T-cell (primary cell): ENCODE measurements at regions not wholly inside any gene's neighbourhood (a gene's known extent, or its start where the extent isn't known, plus 50 kb on each side); places are given as distances from the start of the nearest gene placed in this dataset.

Experiments used
- ATAC-seq, 4 experiments: fragments of 200-7000 bp in 3 of 4; fragments of 150-1000 bp in 1 of 4; cut with Tn5 transposase; replicated peaks in 1 of 4; 1 replicate in 3 of 4; 2 replicates in 1 of 4; pipeline ENCODE4 v1.10.0; 2021; ENCODE audit warnings: moderate library complexity in 3 of 4, mild to moderate bottlenecking in 2 of 4, moderate number of reproducible peaks in 1 of 4
- CTCF ChIA-PET, 2 donors: fragments of 300-600 bp; sonication (Branson Sonifier 250); formaldehyde crosslinking; loops; one replicate each; lab custom pipeline; 2022; ENCODE audit warnings: antibody characterized with exemption in 2 of 2; lab: Charles Lee
- POLR2A ChIA-PET, 2 donors: fragments of 300-600 bp; sonication (Branson Sonifier 250); formaldehyde crosslinking; loops; one replicate each; lab custom pipeline; 2022; ENCODE audit warnings: antibody characterized with exemption in 2 of 2; lab: Charles Lee
- DNase-seq, 35 experiments: peaks; one replicate each; pipeline versions ENCODE4 v3.0.0 to v3.0.0-alpha.2; 2013 to 2023
- H3K27ac ChIP-seq: one replicate; pipeline ENCODE4 v1.5.1; 2013; ENCODE audit warnings: low read length
- H3K27me3 ChIP-seq, 2 experiments: replicated peaks in 1 of 2; 1 replicate in 1 of 2; 2 replicates in 1 of 2; pipeline versions ENCODE4 v1.6.1 to v1.7.0; 2013; ENCODE audit warnings: low read length in 1 of 2, mixed read lengths in 1 of 2; ENCODE audit not compliant: control insufficient read depth in 2 of 2, insufficient read depth in 2 of 2; ENCODE audit errors: extremely low read depth in 1 of 2
- H3K36me3 ChIP-seq, 2 donors: 1 replicate in 1 of 2; 2 replicates in 1 of 2; pipeline versions ENCODE4 v1.6.1 to v1.7.0; 2013; ENCODE audit warnings: low read length in 1 of 2; ENCODE audit not compliant: control insufficient read depth in 2 of 2, insufficient read depth in 1 of 2; ENCODE audit errors: extremely low read depth in 1 of 2
- H3K4me1 ChIP-seq, 2 experiments: 1 replicate in 1 of 2; 2 replicates in 1 of 2; pipeline versions ENCODE4 v1.6.1 to v1.7.0; 2013; ENCODE audit warnings: low read length in 2 of 2, mixed read lengths in 1 of 2; ENCODE audit not compliant: insufficient read depth in 2 of 2, control insufficient read depth in 1 of 2; ENCODE audit errors: extremely low read depth in 1 of 2
- H3K4me3 ChIP-seq, 2 donors: 1 replicate in 1 of 2; 2 replicates in 1 of 2; pipeline versions ENCODE4 v1.5.1 to v1.7.0; 2013; ENCODE audit warnings: mild to moderate bottlenecking in 2 of 2, low read length in 1 of 2, moderate library complexity in 1 of 2; ENCODE audit not compliant: control insufficient read depth in 1 of 2; ENCODE audit errors: extremely low read depth in 1 of 2
- H3K9me3 ChIP-seq: 2 replicates; pipeline ENCODE4 v1.7.0; 2013
- H3K27ac Mint-ChIP-seq, 2 donors: one replicate each; pipeline ENCODE4 v1.8.0; 2020 to 2021; ENCODE audit warnings: mild to moderate bottlenecking in 2 of 2, mixed read lengths in 2 of 2
- H3K27me3 Mint-ChIP-seq, 2 donors: one replicate each; pipeline ENCODE4 v1.8.0; 2021 to 2022; ENCODE audit warnings: mixed read lengths in 2 of 2
- H3K36me3 Mint-ChIP-seq: one replicate; pipeline ENCODE4 v1.8.0; 2021; ENCODE audit warnings: mixed read lengths
- H3K4me1 Mint-ChIP-seq, 3 donors: one replicate each; pipeline ENCODE4 v1.8.0; 2020 to 2022; ENCODE audit warnings: mixed read lengths in 3 of 3, mild to moderate bottlenecking in 1 of 3
- H3K4me3 Mint-ChIP-seq, 3 donors: one replicate each; pipeline ENCODE4 v1.8.0; 2020 to 2022; ENCODE audit warnings: mild to moderate bottlenecking in 3 of 3, mixed read lengths in 3 of 3, moderate library complexity in 3 of 3
- H3K9me3 Mint-ChIP-seq, 3 donors: one replicate each; pipeline ENCODE4 v1.8.0; 2020 to 2022; ENCODE audit warnings: mixed read lengths in 3 of 3
- WGBS: methylation state at CpG from one replicate; pipeline ENCODE4 v1.1.5; 2013; ENCODE audit warnings: missing lambda C conversion rate; ENCODE audit not compliant: insufficient coverage; 5-methylcytosine and 5-hydroxymethylcytosine counted together

- CTCF ChIA-PET: no interaction called here
- Histone ChIP-seq H3K27me3 (peaks cover 0 to 20% of the 10 kb centered on the region in 2 experiments), H3K9me3 (no peaks in the 10 kb centered on the region), H3K36me3 (no peaks in the 10 kb centered on the region), H3K27ac (no peak overlapping the region), H3K4me3 (no peak overlapping the region), H3K4me1 (no peaks in the 10 kb centered on the region)
- ATAC-seq: no peak
- H3K4me3 Mint-ChIP-seq: no peak overlapping the region
- WGBS: 25% methylated on average over 1 of the region's 5 CpGs
- DNase-seq: no peak
- peaks cover 0 to 4% (median 0%) of the 10 kb centered on the region in 3 donors for H3K4me1 Mint-ChIP-seq
- H3K9me3 Mint-ChIP-seq: no peaks in the 10 kb centered on the region
- POLR2A ChIA-PET: no interaction called here
- no peak overlapping the region for H3K27ac Mint-ChIP-seq
- no peaks in the 10 kb centered on the region for H3K36me3 Mint-ChIP-seq
- H3K27me3 Mint-ChIP-seq: peaks cover 5 to 26% of the 10 kb centered on the region in 2 donors
These were observed 81.1 kb upstream of the HS6ST1 start for GRCh38 chr2:128399690-128400291.

GRCh38 chr2:128401680-128402079 lies 83.0 kb upstream of the HS6ST1 start:
- Mint-ChIP-seq H3K4me1 (peaks cover 0 to 4% (median 0%) of the 10 kb centered on the region in 3 donors), H3K9me3 (no peaks in the 10 kb centered on the region), H3K27ac (no peak overlapping the region), H3K4me3 (no peak overlapping the region), H3K27me3 (peaks cover 10 to 45% of the 10 kb centered on the region in 2 donors), H3K36me3 (no peaks in the 10 kb centered on the region)
- Histone ChIP-seq H3K36me3 (no peaks in the 10 kb centered on the region), H3K27me3 (peaks cover 0 to 33% of the 10 kb centered on the region in 2 experiments), H3K27ac (no peak overlapping the region), H3K9me3 (no peaks in the 10 kb centered on the region), H3K4me3 (no peak overlapping the region), H3K4me1 (no peaks in the 10 kb centered on the region)
- ATAC-seq (no peak), DNase-seq (no peak)
- ChIA-PET CTCF (no interaction called here), POLR2A (no interaction called here)
- WGBS: 100% methylated on average over 4 of the region's 8 CpGs

- Histone ChIP-seq H3K9me3 (no peaks in the 10 kb centered on the region), H3K27ac (no peak overlapping the region), H3K27me3 (peaks cover 0 to 37% of the 10 kb centered on the region in 2 experiments), H3K36me3 (no peaks in the 10 kb centered on the region), H3K4me3 (no peak overlapping the region), H3K4me1 (no peaks in the 10 kb centered on the region)
- ChIA-PET POLR2A (no interaction called here), CTCF (no interaction called here)
- peaks cover 10 to 49% of the 10 kb centered on the region in 2 donors for H3K27me3 Mint-ChIP-seq
- WGBS: 77% methylated on average over 7 of the region's 13 CpGs
- no peaks in the 10 kb centered on the region for H3K9me3 Mint-ChIP-seq
- peaks cover 0 to 4% (median 0%) of the 10 kb centered on the region in 3 donors for H3K4me1 Mint-ChIP-seq
- DNase-seq (no peak), ATAC-seq (no peak)
- H3K27ac Mint-ChIP-seq: no peak overlapping the region
- H3K36me3 Mint-ChIP-seq: no peaks in the 10 kb centered on the region
- no peak overlapping the region for H3K4me3 Mint-ChIP-seq
These were observed 84.4 kb upstream of the HS6ST1 start for GRCh38 chr2:128402911-128403670.

- H3K27me3 ChIP-seq: peaks cover 0 to 37% of the 10 kb centered on the region in 2 experiments
- no peaks in the 10 kb centered on the region for H3K9me3 ChIP-seq
- Mint-ChIP-seq H3K27me3 (peaks cover 10 to 54% of the 10 kb centered on the region in 2 donors), H3K4me3 (no peak overlapping the region), H3K36me3 (no peaks in the 10 kb centered on the region), H3K9me3 (no peaks in the 10 kb centered on the region), H3K27ac (no peak overlapping the region), H3K4me1 (peaks cover 0 to 4% (median 0%) of the 10 kb centered on the region in 3 donors)
- H3K4me1 ChIP-seq: no peaks in the 10 kb centered on the region
- H3K27ac ChIP-seq: no peak overlapping the region
- ChIA-PET CTCF (no interaction called here), POLR2A (no interaction called here)
- no peaks in the 10 kb centered on the region for H3K36me3 ChIP-seq
- no peak for DNase-seq
- 80% methylated on average over 2 of the region's 5 CpGs for WGBS
- no peak for ATAC-seq
- H3K4me3 ChIP-seq: no peak overlapping the region
These were observed 85.4 kb upstream of the HS6ST1 start for GRCh38 chr2:128403814-128404708.

GRCh38 chr2:128404709-128405466 lies 86.2 kb upstream of the HS6ST1 start:
- Histone ChIP-seq H3K36me3 (no peaks in the 10 kb centered on the region), H3K4me1 (no peaks in the 10 kb centered on the region), H3K27me3 (peaks cover 0 to 37% of the 10 kb centered on the region in 2 experiments), H3K4me3 (no peak overlapping the region), H3K27ac (no peak overlapping the region), H3K9me3 (no peaks in the 10 kb centered on the region)
- POLR2A ChIA-PET: no interaction called here
- CTCF ChIA-PET: no interaction called here
- DNase-seq: no peak
- Mint-ChIP-seq H3K4me3 (no peak overlapping the region), H3K27me3 (peaks cover 10 to 54% of the 10 kb centered on the region in 2 donors), H3K27ac (no peak overlapping the region), H3K36me3 (no peaks in the 10 kb centered on the region), H3K4me1 (peaks cover 0 to 4% (median 0%) of the 10 kb centered on the region in 3 donors), H3K9me3 (no peaks in the 10 kb centered on the region)
- no peak for ATAC-seq
- WGBS: 91% methylated on average over 5 of the region's 11 CpGs

- no peaks in the 10 kb centered on the region for H3K4me1 ChIP-seq
- DNase-seq (no peak), ATAC-seq (no peak)
- WGBS: 87% methylated on average over 4 of the region's 5 CpGs
- peaks cover 0 to 3% (median 0%) of the 10 kb centered on the region in 3 donors for H3K4me1 Mint-ChIP-seq
- H3K4me3 ChIP-seq: no peak overlapping the region
- H3K27ac Mint-ChIP-seq: no peak overlapping the region
- H3K9me3 ChIP-seq: no peaks in the 10 kb centered on the region
- H3K27me3 ChIP-seq: peaks cover 0 to 40% of the 10 kb centered on the region in 2 experiments
- H3K4me3 Mint-ChIP-seq: no peak overlapping the region
- POLR2A ChIA-PET: no interaction called here
- no peak overlapping the region for H3K27ac ChIP-seq
- peaks cover 10 to 53% of the 10 kb centered on the region in 2 donors for H3K27me3 Mint-ChIP-seq
- no peaks in the 10 kb centered on the region for H3K9me3 Mint-ChIP-seq
- H3K36me3 Mint-ChIP-seq: no peaks in the 10 kb centered on the region
- CTCF ChIA-PET: no interaction called here
- no peaks in the 10 kb centered on the region for H3K36me3 ChIP-seq
These were observed 86.8 kb upstream of the HS6ST1 start for GRCh38 chr2:128405467-128405900.
